Left ventricle myocardium inferior (tissue), 1 donor: ENCODE measurements at regions not wholly inside any gene's neighbourhood (a gene's known extent, or its start where the extent isn't known, plus 50 kb on each side); places are given as distances from the start of the nearest gene placed in this dataset.

Experiments used
- DNase-seq: peaks from one replicate; pipeline ENCODE4 v3.0.0-alpha.2; 2020
- H3K27ac ChIP-seq: fragments of 200-600 bp; replicated peaks from 2 replicates; pipeline ENCODE4 v1.8.0; 2021
- H3K27me3 ChIP-seq: fragments of 200-600 bp; 2 replicates; pipeline ENCODE4 v1.8.0; 2021; ENCODE audit warnings: low read depth
- H3K36me3 ChIP-seq: fragments of 200-600 bp; 2 replicates; pipeline ENCODE4 v1.8.0; 2021
- H3K4me1 ChIP-seq: fragments of 200-600 bp; 2 replicates; pipeline ENCODE4 v1.8.0; 2021
- H3K4me3 ChIP-seq: fragments of 200-600 bp; 2 replicates; pipeline ENCODE4 v1.8.0; 2021; ENCODE audit warnings: mild to moderate bottlenecking, moderate library complexity
- H3K9me3 ChIP-seq: fragments of 200-600 bp; replicated peaks from 2 replicates; pipeline ENCODE4 v1.8.0; 2021
- intact Hi-C: fragments of 100-400 bp; cut with micrococcal nuclease; formaldehyde crosslinking; loops from one replicate; pipeline ENCODE4 v1.11.0; 2022
- TF ChIP-seq, protein P1 (sequence below): fragments of 200-600 bp; IDR thresholded peaks from 2 replicates; pipeline ENCODE4 v1.8.0; 2021; ENCODE audit warnings: antibody characterized with exemption, mild to moderate bottlenecking, borderline replicate concordance
- donor health status: DM: no; HTN: yes; CAD: no; lungs with severe emphysema.

DNA sequence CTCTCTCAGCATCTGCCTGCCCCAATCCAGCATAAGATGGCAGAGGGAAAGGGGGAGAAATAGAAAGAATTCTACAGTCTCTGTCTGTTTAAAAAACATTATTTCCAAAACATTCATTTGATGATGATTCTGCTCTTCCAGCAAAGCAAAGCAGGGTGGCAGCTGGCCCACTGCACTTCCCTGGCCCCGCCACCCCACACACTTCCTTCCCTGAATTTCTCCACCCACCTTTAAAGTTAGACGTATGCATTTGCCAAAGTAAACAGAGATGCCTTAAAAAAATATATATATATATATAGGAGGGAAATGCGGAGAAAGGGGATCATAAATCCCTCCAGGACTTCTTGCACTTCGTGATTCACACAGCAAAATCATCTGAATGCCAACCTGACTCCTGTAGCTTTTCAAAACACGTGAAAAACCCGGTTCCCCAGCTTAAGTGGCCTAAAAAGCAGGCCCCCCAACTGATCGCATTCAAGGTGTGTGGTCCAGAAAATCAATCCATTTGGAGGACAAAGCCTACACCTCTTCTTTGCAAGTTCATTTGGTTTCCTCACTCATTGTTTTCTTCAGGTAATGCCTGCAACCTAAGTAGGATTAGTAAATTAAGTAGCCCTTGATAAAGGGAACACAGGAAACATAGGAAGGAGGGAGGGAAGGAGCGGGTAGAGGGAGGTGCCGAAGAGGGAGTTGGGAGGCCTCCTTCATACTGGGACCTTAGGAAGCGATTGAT, 68.8 kb downstream of the LLPH start:
- TF ChIP-seq, protein P1, sequence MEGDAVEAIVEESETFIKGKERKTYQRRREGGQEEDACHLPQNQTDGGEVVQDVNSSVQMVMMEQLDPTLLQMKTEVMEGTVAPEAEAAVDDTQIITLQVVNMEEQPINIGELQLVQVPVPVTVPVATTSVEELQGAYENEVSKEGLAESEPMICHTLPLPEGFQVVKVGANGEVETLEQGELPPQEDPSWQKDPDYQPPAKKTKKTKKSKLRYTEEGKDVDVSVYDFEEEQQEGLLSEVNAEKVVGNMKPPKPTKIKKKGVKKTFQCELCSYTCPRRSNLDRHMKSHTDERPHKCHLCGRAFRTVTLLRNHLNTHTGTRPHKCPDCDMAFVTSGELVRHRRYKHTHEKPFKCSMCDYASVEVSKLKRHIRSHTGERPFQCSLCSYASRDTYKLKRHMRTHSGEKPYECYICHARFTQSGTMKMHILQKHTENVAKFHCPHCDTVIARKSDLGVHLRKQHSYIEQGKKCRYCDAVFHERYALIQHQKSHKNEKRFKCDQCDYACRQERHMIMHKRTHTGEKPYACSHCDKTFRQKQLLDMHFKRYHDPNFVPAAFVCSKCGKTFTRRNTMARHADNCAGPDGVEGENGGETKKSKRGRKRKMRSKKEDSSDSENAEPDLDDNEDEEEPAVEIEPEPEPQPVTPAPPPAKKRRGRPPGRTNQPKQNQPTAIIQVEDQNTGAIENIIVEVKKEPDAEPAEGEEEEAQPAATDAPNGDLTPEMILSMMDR: no peak
- Histone ChIP-seq H3K36me3 (no peaks in the 10 kb centered on the region), H3K27ac (no peak overlapping the region), H3K4me1 (no peaks in the 10 kb centered on the region), H3K27me3 (peaks cover 8% of the 10 kb centered on the region), H3K4me3 (no peak overlapping the region), H3K9me3 (no peaks in the 10 kb centered on the region)
- no peak for DNase-seq
- intact Hi-C loops: no loop called here

DNA sequence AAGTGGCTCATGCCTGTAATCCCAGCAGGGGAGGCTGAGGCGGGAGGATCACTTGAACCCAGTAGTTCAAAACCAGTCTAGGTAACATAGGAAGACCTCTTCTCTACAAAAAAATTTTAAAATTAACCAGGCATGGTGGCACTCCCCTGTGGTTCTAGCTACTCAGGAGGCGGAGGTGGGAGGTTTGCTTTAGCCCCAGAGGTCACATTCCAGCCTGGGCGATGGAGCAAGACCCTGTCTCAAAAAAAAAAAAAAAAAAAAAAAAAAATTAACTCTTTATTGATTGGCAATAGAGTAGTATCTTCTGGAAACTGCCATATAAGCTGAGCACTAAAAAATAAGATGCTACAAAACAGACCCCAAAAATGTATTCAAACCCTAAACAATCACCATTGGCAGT, 69.5 kb downstream of the LLPH start:
- H3K27me3 ChIP-seq: peaks cover 8% of the 10 kb centered on the region
- TF ChIP-seq, protein P1: no peak
- H3K27ac ChIP-seq: no peak overlapping the region
- no peaks in the 10 kb centered on the region for H3K36me3 ChIP-seq
- no peak overlapping the region for H3K4me3 ChIP-seq
- no peaks in the 10 kb centered on the region for H3K9me3 ChIP-seq
- intact Hi-C loops: no loop called here
- no peak for DNase-seq
- H3K4me1 ChIP-seq: no peaks in the 10 kb centered on the region

DNA sequence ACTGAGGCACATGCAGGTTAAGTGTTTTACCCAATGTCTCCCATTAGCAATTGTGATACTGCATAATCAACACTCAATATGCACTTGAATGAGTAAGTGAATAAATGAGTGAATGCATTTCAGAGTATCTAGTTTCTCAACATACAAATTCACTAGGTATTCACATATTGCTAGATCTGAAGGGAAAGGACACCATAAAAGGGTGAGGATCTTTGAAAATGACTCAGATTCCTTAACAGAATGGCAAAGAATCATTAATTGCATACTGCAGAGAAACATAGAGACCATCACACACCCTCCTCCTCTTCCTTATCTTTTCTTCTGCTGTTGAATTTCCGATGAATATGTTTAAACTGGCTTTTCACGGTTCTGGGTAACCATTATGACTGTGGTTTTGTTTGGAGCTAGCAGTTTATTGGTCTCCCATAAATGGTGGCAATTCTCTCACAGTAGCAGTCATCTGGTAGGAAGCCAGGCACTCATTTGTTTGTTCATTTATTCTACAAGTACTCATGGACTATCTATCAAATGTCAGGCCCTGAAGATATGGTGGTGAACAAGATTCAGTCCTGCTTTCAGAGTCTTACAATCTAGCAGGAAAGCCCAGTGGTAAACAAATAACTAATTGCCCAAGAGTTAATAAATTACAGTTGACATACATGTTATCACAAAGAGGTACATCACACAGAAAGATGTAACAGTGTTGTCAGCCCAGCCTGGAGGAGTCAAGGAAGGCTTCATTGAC, 70.2 kb downstream of the LLPH start:
- TF ChIP-seq, protein P1: no peak
- intact Hi-C loops: no loop called here
- Histone ChIP-seq H3K27ac (no peak overlapping the region), H3K4me3 (no peak overlapping the region), H3K4me1 (no peaks in the 10 kb centered on the region), H3K36me3 (no peaks in the 10 kb centered on the region), H3K9me3 (no peaks in the 10 kb centered on the region), H3K27me3 (peaks cover 8% of the 10 kb centered on the region)
- DNase-seq: no peak

DNA sequence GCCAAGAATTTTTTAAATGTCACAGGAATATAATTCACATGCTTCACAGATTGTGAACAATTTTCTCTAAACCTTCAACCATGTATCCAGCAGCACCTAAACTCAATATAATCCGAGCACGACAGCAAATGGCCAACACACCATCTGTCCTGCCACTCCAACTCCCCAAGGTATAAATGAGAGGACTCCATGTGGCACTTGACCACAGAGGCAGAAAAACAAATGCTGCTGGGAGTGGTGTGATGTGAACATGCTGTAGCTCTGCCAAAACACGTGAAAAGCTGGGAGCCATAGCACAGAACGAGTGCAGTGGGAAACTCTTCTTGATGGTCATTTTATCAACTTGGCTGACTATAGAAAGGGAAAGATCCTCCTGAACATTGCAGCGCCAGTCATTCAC, 70.9 kb downstream of the LLPH start:
- intact Hi-C loops: no loop called here
- H3K27me3 ChIP-seq: peaks cover 7% of the 10 kb centered on the region
- TF ChIP-seq, protein P1: no peak
- H3K36me3 ChIP-seq: no peaks in the 10 kb centered on the region
- no peaks in the 10 kb centered on the region for H3K4me1 ChIP-seq
- no peak for DNase-seq
- H3K9me3 ChIP-seq: no peaks in the 10 kb centered on the region
- no peak overlapping the region for H3K27ac ChIP-seq
- H3K4me3 ChIP-seq: no peak overlapping the region

DNA sequence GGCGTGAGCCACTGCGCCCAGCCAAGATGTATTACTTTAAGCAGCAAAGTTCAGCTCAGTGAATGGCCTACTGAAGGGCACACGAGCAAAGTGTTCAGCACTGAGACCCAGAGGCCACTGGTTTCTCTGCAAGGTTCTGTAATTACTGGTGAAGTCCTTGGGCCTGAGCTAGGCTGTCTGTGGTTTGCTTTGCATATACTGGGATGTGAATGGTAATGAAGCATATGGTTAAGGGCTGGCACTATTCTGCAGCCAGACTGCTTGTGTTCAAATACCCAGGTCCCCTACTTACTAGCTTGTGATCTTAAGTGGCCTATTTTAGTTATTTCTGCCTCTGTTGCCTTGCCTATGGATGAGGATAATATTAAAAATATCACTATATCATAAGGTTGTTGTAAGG, 72.0 kb downstream of the LLPH start:
- no peaks in the 10 kb centered on the region for H3K36me3 ChIP-seq
- no peaks in the 10 kb centered on the region for H3K4me1 ChIP-seq
- no peaks in the 10 kb centered on the region for H3K9me3 ChIP-seq
- DNase-seq: no peak
- no peak overlapping the region for H3K4me3 ChIP-seq
- intact Hi-C loops: no loop called here
- H3K27ac ChIP-seq: no peak overlapping the region
- TF ChIP-seq, protein P1: no peak
- peaks cover 4% of the 10 kb centered on the region for H3K27me3 ChIP-seq
